Suprapubic skin (tissue), 4 donors: ENCODE measurements at regions not wholly inside any gene's neighbourhood (a gene's known extent, or its start where the extent isn't known, plus 50 kb on each side); places are given as distances from the start of the nearest gene placed in this dataset.

ENCODE experiments used
- DNase-seq, 2 donors: peaks; one replicate each; pipeline ENCODE4 v3.0.0-alpha.2; 2019; ENCODE audit warnings: low spot score in 2 of 2
- H3K27ac ChIP-seq: fragments of 200-600 bp; sonication (generic); one replicate; pipeline ENCODE4 v1.5.1; 2019
- H3K27me3 ChIP-seq: fragments of 200-600 bp; sonication (generic); one replicate; pipeline ENCODE4 v1.5.1; 2019
- H3K36me3 ChIP-seq: fragments of 200-600 bp; sonication (generic); one replicate; pipeline ENCODE4 v1.5.1; 2019
- H3K4me1 ChIP-seq: fragments of 200-600 bp; sonication (generic); one replicate; pipeline ENCODE4 v1.5.1; 2019
- H3K4me3 ChIP-seq: fragments of 200-600 bp; sonication (generic); one replicate; pipeline ENCODE4 v1.5.1; 2019; ENCODE audit warnings: mild to moderate bottlenecking
- H3K9me3 ChIP-seq: fragments of 200-600 bp; sonication (generic); one replicate; pipeline ENCODE4 v1.5.1; 2019
- EP300 ChIP-seq: sonication (generic); formaldehyde crosslinking; IDR thresholded peaks from one replicate; pipeline ENCODE4 v1.6.1; 2017; ENCODE audit warnings: antibody characterized with exemption
- POLR2A ChIP-seq, 2 donors: fragments of 450-650 bp; IDR thresholded peaks; one replicate each; pipeline ENCODE4 v1.6.1; 2017; ENCODE audit warnings: antibody characterized with exemption in 2 of 2, mild to moderate bottlenecking in 2 of 2, moderate library complexity in 2 of 2
- POLR2AphosphoS5 ChIP-seq, 3 donors: sonication (generic); formaldehyde crosslinking; IDR thresholded peaks; one replicate each; pipeline ENCODE4 v1.6.1; 2017; ENCODE audit warnings: antibody characterized with exemption in 3 of 3
- WGBS: methylation state at CpG from one replicate; pipeline ENCODE4 v1.1.5; 2018; 5-methylcytosine and 5-hydroxymethylcytosine counted together
- TF ChIP-seq, protein P1 (sequence below), 2 donors: fragments of 200-600 bp in 1 of 2; fragments of 450-650 bp in 1 of 2; sonication (generic) in 1 of 2; IDR thresholded peaks; one replicate each; pipeline ENCODE4 v1.5.1; 2016 to 2019; ENCODE audit warnings: antibody characterized with exemption in 2 of 2, mild to moderate bottlenecking in 1 of 2, moderate library complexity in 1 of 2

DNA sequence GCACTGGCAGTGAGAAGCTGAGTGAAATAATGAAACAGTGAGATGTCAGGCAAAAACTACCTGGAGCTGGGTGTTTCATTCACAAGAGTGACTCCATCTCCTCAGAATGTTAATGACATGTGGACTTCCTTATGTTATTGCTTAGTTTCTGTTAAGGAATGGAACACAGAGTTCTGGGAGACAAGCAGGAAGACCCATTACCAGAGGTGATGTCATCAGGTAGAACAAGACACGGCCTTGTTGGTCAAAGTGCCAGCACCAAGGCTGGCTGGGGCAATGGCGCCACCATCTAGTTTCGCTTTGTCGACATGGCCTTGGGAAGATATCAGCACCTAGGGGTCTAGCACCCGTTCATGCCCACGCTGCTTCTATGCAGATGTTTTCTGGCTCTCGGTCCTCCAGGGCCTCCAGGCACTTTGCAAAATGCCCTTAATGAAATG, 252.2 kb downstream of the FAM43A start:
- Histone ChIP-seq H3K27me3 (no peaks in the 10 kb centered on the region), H3K9me3 (no peaks in the 10 kb centered on the region), H3K36me3 (no peaks in the 10 kb centered on the region), H3K4me3 (no peak overlapping the region), H3K4me1 (no peaks in the 10 kb centered on the region), H3K27ac (no peak overlapping the region)
- TF ChIP-seq, protein P1, sequence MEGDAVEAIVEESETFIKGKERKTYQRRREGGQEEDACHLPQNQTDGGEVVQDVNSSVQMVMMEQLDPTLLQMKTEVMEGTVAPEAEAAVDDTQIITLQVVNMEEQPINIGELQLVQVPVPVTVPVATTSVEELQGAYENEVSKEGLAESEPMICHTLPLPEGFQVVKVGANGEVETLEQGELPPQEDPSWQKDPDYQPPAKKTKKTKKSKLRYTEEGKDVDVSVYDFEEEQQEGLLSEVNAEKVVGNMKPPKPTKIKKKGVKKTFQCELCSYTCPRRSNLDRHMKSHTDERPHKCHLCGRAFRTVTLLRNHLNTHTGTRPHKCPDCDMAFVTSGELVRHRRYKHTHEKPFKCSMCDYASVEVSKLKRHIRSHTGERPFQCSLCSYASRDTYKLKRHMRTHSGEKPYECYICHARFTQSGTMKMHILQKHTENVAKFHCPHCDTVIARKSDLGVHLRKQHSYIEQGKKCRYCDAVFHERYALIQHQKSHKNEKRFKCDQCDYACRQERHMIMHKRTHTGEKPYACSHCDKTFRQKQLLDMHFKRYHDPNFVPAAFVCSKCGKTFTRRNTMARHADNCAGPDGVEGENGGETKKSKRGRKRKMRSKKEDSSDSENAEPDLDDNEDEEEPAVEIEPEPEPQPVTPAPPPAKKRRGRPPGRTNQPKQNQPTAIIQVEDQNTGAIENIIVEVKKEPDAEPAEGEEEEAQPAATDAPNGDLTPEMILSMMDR (IDR thresholded peaks at IDR 0.05), result no peak
- no peak for TF ChIP-seq POLR2A (IDR thresholded peaks at IDR 0.05)
- TF ChIP-seq POLR2AphosphoS5 (IDR thresholded peaks at IDR 0.05), result no peak
- no peak for TF ChIP-seq EP300
- WGBS, result 92% methylated on average over 7 of the region's 7 CpGs
- DNase-seq, result no peak

- no peak for DNase-seq
- H3K36me3 ChIP-seq, result no peaks in the 10 kb centered on the region
- TF ChIP-seq, protein P1 (IDR thresholded peaks at IDR 0.05), result no peak
- TF ChIP-seq POLR2AphosphoS5 (IDR thresholded peaks at IDR 0.05), result no peak
- no peak for TF ChIP-seq EP300
- no peak for TF ChIP-seq POLR2A (IDR thresholded peaks at IDR 0.05)
- WGBS, result 74% methylated on average over 5 of the region's 8 CpGs
- H3K4me3 ChIP-seq, result no peak overlapping the region
- H3K27me3 ChIP-seq, result no peaks in the 10 kb centered on the region
- H3K9me3 ChIP-seq, result no peaks in the 10 kb centered on the region
- H3K4me1 ChIP-seq, result no peaks in the 10 kb centered on the region
- H3K27ac ChIP-seq, result no peak overlapping the region
Measured at GRCh38 chr3:194938845-194939531, 253.3 kb downstream of the FAM43A start.

- 88% methylated on average over 6 of the region's 6 CpGs for WGBS
- TF ChIP-seq POLR2A (IDR thresholded peaks at IDR 0.05) (no peak), EP300 (no peak), POLR2AphosphoS5 (IDR thresholded peaks at IDR 0.05) (no peak)
- TF ChIP-seq, protein P1 (IDR thresholded peaks at IDR 0.05), result no peak
- no peak for DNase-seq
- Histone ChIP-seq H3K36me3 (no peaks in the 10 kb centered on the region), H3K9me3 (no peaks in the 10 kb centered on the region), H3K27me3 (no peaks in the 10 kb centered on the region), H3K4me3 (no peak overlapping the region), H3K4me1 (no peaks in the 10 kb centered on the region), H3K27ac (no peak overlapping the region)
Measured at GRCh38 chr3:194939532-194939909, 253.8 kb downstream of the FAM43A start.

DNA sequence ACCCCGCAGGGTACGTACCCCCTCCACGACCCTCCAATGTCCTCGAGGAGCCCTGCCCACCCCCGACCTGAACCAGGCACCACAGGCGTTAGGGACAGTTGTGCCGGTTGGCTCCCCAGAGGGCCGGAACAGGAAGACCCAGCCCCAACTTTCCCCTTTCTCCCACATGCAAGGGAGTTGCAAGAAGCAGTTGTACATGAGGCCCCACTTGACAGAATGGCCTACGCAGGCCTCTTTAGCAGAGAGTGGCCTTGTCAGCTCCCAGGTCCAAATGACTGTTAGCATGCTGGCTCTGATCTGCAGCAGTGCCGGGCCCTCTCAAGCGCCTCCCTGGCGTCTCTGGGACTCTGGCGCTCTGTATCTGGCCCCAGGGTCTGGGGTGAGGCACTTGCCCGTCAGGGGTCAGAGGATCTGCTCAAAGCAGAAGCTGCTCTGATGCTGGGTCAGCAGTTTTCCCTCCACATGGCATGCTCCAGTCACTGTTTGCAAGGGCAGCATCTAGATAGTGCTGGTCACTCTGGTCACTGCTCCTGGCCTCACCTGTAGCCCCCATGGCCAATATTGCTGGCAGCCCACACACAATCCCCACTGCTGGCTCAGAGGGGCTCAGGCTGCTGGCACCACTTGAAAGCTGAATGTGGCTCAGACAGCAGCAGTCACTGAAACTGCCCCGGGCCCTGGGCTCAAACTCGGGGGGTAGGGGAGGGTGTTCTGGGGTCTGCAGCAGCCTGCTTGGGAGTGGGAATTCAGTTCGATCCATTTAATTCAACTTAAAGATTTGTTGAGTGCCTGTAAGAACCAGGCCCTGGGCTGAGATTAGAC, 254.5 kb downstream of the FAM43A start:
- no peak for DNase-seq
- WGBS, result 86% methylated on average over 10 of the region's 17 CpGs

More for the DNA sequence above, 254.5 kb downstream of the FAM43A start:
- Histone ChIP-seq H3K4me3 (no peak overlapping the region), H3K27me3 (no peaks in the 10 kb centered on the region), H3K36me3 (no peaks in the 10 kb centered on the region), H3K9me3 (no peaks in the 10 kb centered on the region), H3K4me1 (no peaks in the 10 kb centered on the region), H3K27ac (no peak overlapping the region)
- TF ChIP-seq, protein P1 (IDR thresholded peaks at IDR 0.05), result no peak
- TF ChIP-seq POLR2A (IDR thresholded peaks at IDR 0.05), result no peak
- TF ChIP-seq POLR2AphosphoS5 (IDR thresholded peaks at IDR 0.05), result no peak
- no peak for TF ChIP-seq EP300
